H1 (cell line): ENCODE measurements at regions not wholly inside any gene's neighbourhood (a gene's known extent, or its start where the extent isn't known, plus 50 kb on each side); places are given as distances from the start of the nearest gene placed in this dataset.

Experiments
- RNF2 ChIP-seq: fragments of 200-900, 300-1000 bp; sonication (generic); IDR thresholded peaks from 2 replicates; pipeline ENCODE4 v1.7.1; 2016; ENCODE audit warnings: borderline replicate concordance, low read depth, mild to moderate bottlenecking, antibody characterized with exemption, low read length; ENCODE audit not compliant: poor library complexity, severe bottlenecking; ENCODE audit errors: missing control alignments
- SP1 ChIP-seq: IDR thresholded peaks from 2 replicates; pipeline ENCODE4 v1.6.1; 2011; ENCODE audit warnings: low read depth, low read length
- SRF ChIP-seq: IDR thresholded peaks from 2 replicates; pipeline ENCODE4 v1.6.1; 2011; ENCODE audit warnings: mild to moderate bottlenecking, low read depth, low read length, moderate library complexity
- ZNF274 ChIP-seq: IDR thresholded peaks from 2 replicates; pipeline ENCODE4 v1.7.0; 2012; ENCODE audit warnings: low read length, borderline replicate concordance; ENCODE audit errors: extremely low read depth

GRCh38 chr2:136664713-136665405, 100.5 kb upstream of the THSD7B start:
- TF ChIP-seq RNF2, result no peak
- TF ChIP-seq ZNF274, result no peak
- no peak for TF ChIP-seq SP1
- TF ChIP-seq SRF, result no peak
